T47D (cell line): ENCODE measurements at regions not wholly inside any gene's neighbourhood (a gene's known extent, or its start where the extent isn't known, plus 50 kb on each side); places are given as distances from the start of the nearest gene placed in this dataset.

Experiments
- DNase-seq, 2 experiments: peaks; one replicate each; pipeline versions ENCODE4 v3.0.0 to v3.0.0-alpha.2; 2011 to 2012; ENCODE audit warnings: low read depth in 1 of 2, low spot score in 1 of 2
- JUND ChIP-seq: IDR thresholded peaks from 2 replicates; pipeline ENCODE4 v1.6.1; 2012; ENCODE audit warnings: low read depth
- in situ Hi-C: cut with HindIII; loops from 2 replicates; pipeline ENCODE4 v1.10.0; 2016; ENCODE audit warnings: low sequenced_read_pairs, low pct_unique_long_range_greater_than_20kb

DNA sequence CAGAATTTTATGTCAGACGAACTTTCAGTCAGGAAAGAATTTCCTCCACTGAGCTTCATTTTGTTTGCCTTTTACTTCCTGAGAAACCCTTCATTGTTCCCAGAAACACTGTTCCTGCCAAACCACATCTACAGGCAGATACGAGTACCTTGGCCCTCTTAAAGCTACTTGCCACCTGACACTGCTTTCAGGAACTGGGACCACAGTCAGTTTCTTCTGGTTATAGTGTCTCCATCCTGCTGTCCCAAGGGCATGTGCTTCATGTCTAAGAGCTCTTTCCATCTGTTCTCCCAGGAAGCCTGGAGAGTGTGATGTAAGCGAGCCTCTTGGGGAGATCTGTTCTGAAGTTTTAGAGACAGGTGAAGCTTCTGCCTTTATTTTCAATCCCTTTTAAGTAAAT lies 161.7 kb upstream of the PLEKHA5 start:
- peak in 1 of 2 experiments; percentile 9 for DNase-seq
- no peak for TF ChIP-seq JUND
- in situ Hi-C loops: no loop called here

DNA sequence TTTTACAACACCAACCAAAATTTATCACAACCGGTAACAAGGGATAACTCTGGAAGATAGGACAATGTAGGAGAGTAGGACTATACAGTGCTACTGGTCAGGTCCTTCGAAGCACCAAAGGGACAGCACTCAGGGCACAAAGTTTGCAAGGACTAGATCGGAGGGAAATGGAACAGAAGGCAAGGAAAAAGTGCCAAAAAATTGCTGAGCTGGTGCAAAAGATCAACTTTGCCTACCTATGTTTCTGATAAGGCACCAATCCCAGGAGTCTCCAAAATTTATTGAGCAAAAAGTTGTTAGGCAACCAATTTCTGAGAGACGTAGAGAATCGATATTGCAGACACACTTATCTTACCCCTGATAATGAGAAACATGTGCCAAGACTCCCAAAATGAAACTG lies 160.0 kb upstream of the PLEKHA5 start:
- in situ Hi-C loops: no loop called here
- DNase-seq: no peak
- TF ChIP-seq JUND: no peak

DNA sequence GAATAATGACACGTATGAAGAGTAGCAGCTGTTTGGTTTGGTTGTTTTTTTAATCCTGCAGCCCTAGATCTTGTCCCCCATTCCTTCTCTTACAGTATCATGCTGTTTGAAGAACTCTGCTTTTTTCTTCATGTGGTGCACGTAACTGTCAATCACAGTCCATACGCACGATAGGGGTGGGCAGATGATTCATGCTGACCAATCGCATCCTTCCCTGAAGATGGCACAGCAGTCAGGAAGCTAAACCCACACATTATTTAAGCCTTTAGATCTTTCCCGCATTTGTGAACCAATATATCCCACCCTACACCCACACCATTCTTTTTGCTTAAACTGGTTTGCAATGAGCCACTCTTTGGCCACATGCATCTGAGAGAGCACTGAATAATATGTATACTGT lies 158.9 kb upstream of the PLEKHA5 start:
- peak in 1 of 2 experiments; percentile 12 for DNase-seq
- in situ Hi-C loops: no loop called here
- TF ChIP-seq JUND: no peak

DNA sequence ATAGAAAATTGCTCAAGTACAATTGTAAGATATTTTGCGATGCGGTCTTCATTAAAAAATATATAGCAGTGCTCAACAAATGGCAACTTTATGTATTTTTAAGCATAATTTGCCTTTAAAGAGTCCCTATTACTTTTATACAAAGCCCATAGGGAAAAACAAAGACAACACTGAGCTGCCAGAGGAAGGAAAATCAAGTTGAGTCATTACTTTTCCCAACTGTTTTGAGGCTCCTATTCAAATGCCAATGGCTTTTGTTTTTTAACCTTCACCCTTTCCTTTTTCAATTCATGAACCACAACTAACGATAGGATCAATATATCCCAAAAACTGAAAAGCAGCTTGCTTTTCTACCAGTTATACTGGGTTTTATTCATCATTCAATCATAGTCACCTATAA lies 157.6 kb upstream of the PLEKHA5 start:
- DNase-seq: no peak
- no peak for TF ChIP-seq JUND
- in situ Hi-C loops: no loop called here

DNA sequence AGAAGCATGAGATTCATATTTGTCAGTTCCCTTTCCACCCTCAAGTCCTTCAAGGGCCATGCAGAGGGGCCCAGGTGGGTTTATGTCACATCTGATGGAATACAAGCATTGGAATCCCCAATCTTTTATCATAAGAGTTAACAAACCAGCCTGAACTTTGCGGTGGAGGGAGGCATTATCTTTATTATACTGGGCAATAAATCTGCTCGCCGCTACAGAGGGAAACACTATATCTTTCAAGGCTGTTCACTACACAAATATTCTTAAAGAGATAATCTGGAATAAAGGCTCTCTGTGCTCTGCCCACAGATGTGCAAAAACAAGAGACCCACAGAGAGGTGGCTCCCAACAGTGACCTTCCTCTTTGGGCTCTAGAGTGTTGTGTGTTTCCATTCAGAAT lies 153.6 kb upstream of the PLEKHA5 start:
- DNase-seq: no peak
- in situ Hi-C loops: no loop called here
- no peak for TF ChIP-seq JUND

DNA sequence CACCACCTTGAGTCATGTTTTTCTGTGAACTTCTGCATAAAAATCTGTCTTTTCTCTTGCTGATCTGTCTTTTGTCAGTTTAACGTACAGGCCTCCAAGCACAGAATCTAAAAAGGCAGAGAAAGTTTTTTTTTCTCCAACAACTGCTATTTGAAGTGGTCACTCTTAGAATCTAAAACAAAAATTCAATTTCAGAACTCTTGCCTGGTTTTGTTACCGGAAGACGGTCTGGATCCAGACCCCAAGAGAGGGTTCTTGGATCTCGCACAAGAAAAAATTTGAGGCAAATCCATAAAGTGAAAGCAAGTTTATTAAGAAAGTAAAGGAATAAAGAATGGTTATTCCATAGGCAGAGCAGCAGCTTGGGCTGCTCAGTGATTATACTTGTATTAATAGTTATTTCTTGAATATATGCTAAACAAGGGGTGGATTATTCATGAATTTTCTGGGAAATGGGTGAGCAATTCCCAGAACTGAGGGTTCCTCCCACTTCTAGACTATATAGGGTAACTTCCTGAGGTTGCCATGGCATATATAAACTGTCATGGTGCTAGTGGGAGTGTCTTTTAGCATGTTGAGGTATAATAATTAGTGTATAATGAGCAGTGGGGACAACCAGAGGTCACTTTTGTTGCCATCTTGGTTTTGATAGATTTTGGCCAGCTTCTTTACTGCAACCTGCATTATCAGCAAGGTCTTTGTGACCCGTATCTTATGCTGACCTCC lies 150.0 kb upstream of the PLEKHA5 start:
- no peak for TF ChIP-seq JUND
- DNase-seq: no peak
- in situ Hi-C loops: no loop called here

DNA sequence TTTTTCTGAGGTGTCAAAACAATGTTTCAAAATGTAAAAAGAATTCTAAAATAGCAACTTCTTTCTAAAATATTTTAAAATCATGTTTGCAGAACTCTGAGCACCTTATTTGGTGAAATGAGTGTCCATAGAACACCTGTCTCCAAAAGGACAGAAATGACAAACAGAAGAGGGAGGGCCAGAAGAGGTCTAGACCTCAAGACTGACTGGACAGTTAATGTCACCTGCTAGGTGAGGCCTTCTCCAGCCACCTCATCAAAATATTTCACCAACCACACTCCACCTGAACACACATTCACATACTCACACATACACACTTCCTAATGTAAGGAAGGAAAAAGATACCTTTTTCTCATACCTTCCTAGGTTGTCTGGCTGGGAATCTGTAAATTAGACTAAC lies 147.8 kb upstream of the PLEKHA5 start:
- in situ Hi-C loops: no loop called here
- no peak for TF ChIP-seq JUND
- DNase-seq: no peak

- in situ Hi-C loops: no loop called here
- DNase-seq: no peak
- TF ChIP-seq JUND: no peak
These were observed 147.1 kb upstream of the PLEKHA5 start for GRCh38 chr12:18982226-18982949.

DNA sequence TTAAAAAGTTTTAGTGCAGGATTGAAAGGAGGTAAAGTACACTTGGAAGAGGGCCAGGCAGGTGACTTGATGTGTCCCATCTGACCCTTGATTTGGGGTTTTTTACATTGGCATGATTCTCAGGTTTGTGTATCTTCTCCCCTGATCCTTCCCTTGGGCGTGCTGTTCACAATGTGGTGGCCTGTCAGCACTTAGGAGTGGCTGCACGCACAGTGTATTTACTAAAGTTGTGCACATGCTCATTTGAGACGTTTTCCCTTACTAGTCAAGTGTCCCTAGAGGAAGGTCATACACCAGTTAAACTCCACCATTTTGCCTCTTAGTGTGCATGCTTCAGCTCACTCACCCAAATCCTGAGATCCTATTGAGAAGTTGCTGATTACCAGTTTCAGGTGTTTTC lies 145.7 kb upstream of the PLEKHA5 start:
- in situ Hi-C loops: no loop called here
- no peak for DNase-seq
- no peak for TF ChIP-seq JUND

DNA sequence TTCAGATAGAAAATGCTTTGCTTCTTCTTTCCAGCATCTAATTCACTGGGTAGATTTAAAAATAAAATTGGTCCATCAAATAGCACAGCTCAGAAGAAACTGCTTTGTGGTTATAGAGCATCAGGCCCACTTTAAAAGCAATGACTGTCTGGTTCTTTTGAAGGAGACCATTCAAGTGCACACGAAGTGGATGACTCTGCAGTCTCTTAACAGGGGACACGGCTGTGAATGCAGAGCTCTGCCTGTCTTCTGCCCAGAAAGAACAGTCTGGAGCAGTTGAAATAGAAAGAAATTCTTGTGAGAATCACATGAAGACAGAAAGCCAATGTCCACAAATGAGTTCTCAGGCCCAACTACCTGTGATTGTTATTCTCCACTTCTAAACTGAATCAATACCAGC lies 138.7 kb upstream of the PLEKHA5 start:
- TF ChIP-seq JUND: no peak
- DNase-seq: no peak
- in situ Hi-C loops: no loop called here

DNA sequence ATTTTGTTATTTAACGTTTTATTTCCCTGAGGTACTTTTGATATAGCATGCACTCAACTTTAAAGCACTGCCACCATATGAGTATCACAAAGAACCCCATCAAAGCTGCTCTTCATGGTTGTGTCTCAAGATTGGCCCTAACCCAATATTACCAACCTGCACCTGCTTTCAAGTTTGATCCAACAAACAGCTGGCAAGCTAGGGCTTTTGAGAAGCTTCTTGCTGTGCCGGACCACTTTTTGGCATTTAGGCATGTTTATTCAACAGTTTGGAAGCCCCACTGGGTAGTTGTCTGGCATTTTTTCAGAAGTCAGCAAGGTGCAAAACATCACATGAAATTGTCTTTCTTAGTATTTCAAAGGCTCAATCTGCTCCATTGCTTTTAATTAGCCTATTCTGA lies 137.2 kb upstream of the PLEKHA5 start:
- no peak for DNase-seq
- in situ Hi-C loops: no loop called here

GRCh38 chr12:18998343-18999261 lies 130.9 kb upstream of the PLEKHA5 start:
- in situ Hi-C loops: no loop called here
- peak; percentile 9 to 31 for DNase-seq
- no peak for TF ChIP-seq JUND

More for the DNA sequence above, 137.2 kb upstream of the PLEKHA5 start:
- no peak for TF ChIP-seq JUND

- in situ Hi-C loops: no loop called here
- DNase-seq: no peak
- no peak for TF ChIP-seq JUND
These were observed 128.7 kb upstream of the PLEKHA5 start for GRCh38 chr12:19000836-19001235.
